ENCODE measurements at regions not wholly inside any gene's neighbourhood (a gene's known extent, or its start where the extent isn't known, plus 50 kb on each side); places are given as distances from the start of the nearest gene placed in this dataset.
"Not testable (repeated sequence)": the region's sequence is repeated elsewhere in the genome, so short reads cannot be mapped to it uniquely, and the experiment has no call there.

DNA sequence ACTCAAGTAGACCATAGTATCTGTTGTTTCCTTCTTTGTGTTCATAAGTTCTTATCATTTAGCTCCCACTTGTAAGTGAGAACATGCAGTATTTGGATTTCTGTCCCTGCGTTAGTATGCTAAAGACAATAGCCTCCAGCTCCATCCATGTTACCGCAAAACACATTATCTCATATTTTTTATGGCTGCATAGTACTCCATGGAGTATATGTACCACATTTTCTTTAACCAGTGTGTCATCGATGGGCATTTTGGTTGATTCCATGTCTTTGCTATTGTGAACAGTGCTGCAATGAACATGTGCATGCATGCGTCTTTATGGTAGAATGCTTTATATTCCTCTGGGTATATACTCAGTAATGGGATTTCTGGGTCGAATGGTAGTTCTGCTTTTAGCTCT lies 148.1 kb upstream of the IRS2 start:
- not testable (repeated sequence) for DNase-seq

DNA sequence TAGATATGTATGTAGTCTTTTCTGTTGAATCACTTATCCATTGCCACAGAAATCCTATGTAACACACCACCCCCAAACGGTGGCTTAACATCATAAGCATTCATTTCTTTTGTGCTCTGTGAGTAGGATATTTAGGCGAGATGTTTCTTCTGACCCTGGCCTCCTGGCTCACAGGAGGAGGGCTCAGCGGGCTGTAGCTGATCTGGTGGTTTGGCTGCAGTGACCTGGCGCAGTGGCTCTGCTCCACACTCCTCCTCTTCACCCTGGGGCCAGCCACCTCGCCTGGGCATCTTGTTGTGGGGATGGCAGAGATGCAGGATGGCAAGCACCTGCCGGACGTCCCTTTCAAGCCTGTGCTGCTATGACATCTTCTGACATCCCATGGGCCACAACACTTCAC lies 147.1 kb upstream of the IRS2 start:
- no peak for DNase-seq

GRCh38 chr13:109924376-109924775 lies 138.0 kb upstream of the IRS2 start:
- no peak for DNase-seq

GRCh38 chr13:109922518-109922917 lies 136.1 kb upstream of the IRS2 start:
- DNase-seq: no peak

GRCh38 chr13:109919715-109920375 lies 133.5 kb upstream of the IRS2 start:
- no peak for DNase-seq

GRCh38 chr13:109918179-109918711 lies 131.9 kb upstream of the IRS2 start:
- no peak for DNase-seq

DNA sequence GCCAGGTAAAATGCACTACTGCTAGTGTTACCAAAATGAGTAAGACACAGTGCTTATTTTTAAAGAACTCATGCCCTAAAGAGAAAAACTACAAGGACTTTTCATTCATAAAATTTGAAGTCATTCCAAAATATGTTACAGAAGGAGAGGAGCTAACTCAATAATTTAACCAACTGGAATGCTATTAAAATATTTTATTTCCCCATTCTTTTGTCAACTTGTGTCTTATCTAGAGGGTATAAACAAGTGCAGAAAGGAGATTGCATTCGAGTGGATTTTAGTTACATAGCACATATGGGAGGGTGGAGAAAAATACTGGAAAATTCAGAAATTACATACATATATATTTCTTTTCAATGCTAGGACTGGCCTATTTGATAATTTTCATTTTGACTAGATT lies 131.0 kb upstream of the IRS2 start:
- DNase-seq: no peak

DNA sequence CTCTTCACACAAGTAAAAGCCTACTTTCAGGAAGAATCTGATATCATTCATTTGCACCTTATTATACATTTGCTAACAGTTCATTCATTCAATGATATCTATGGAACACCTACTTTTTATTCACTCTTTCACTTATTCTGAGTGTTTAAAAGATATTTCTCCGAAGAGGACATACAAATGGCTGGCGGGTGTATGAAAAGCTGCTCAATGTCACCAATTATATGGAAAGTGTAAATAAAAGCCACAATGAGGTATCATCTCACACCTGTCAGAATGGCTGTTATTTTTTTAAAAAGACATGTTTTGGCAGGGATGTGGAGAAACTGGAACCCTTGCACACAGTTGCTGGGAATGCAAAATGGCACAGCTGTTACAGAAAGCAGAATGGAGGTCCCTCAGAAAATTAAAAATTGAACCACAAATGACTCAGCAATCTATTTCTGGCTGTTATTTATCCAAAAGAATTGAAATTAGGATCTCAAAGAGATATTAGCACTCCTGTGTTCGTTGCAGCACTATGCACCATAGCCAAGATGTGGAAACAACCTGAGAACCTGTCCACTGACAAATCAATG lies 127.6 kb upstream of the IRS2 start:
- DNase-seq: no peak

DNA sequence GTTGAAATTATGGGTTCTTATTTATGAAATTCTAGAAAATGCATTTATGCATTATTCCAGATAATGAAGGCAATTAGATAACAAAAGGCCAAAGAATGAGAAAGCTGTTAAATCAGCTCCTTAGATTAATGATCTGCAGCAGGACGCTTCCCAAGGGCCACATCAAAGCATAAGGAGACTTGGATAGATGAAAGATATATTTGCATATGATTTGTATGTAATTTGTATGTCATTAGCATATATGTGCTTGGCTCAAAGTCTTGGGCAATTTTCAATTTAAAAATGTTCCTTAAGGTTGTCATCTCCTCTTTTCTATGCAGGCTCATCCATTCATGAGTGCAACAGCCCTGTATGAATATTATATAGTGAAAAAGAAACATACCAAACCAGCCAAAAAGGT lies 126.8 kb upstream of the IRS2 start:
- no peak for DNase-seq

DNA sequence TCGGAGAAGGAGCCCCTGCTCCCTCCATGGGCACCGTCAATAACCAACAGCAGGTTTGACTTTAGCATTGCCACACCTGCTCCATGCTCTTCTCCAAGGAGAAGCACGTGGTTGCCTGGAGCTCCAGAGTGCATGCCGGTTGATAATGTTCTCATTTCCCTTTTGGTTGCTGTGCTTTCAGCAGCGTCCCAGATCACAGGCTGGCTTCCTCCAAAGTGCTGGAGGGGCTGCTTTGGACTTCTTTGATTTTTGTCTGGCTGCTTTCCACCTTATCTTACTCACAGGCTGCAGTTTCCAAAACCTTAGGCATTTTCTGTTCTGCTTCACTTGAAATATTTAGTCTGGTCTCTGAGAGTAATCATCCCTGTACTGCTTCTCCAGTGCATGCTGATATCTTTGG lies 123.8 kb upstream of the IRS2 start:
- no peak for DNase-seq

GRCh38 chr13:109906976-109907375 lies 120.6 kb upstream of the IRS2 start:
- DNase-seq: no peak

- DNase-seq: no peak
Observed at GRCh38 chr13:109904218-109904617, 117.8 kb upstream of the IRS2 start.

GRCh38 chr13:109900741-109901140 lies 114.4 kb upstream of the IRS2 start:
- no peak for DNase-seq

- DNase-seq: no peak
Observed at GRCh38 chr13:109900320-109900719, 113.9 kb upstream of the IRS2 start.

DNA sequence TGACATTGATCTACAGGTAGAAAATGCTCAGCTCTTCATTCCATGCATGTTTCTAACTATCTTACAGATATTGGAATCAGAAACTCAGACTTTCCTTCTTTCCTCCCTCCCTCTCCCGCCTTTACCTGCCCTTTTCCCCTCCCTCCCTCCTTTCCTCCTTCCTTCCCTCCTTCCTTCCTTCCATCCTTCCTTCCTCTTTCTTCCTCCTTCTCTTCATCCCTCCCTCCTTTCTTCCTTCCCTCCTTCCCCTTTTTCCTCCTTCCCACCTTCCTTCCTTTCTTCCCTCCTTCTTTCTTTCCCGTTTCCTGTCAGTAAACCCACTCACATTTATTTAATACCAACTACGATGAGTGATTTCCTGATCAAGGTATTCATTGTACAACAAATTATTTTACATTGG lies 113.4 kb upstream of the IRS2 start:
- DNase-seq: no peak

DNA sequence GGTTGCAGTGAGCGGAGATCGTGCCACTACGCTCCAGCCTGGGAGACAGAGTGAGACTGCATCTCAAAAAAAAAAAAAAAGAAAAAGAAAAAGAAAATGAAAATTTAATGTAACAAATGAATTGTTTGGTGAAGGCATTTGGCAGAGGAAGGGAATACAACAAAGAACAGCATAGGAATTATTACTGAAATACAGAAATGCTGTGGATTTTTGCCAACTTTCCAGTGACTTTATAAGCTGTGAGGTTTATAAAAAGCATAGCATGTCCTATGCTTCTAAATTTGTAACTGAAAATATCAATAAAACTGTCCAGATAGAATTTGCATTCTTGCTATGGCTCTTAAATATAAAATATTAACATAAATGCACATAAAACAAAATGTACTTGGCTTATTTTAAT lies 112.9 kb upstream of the IRS2 start:
- DNase-seq: no peak

- no peak for DNase-seq
Observed at GRCh38 chr13:109897988-109898624, 111.7 kb upstream of the IRS2 start.

DNA sequence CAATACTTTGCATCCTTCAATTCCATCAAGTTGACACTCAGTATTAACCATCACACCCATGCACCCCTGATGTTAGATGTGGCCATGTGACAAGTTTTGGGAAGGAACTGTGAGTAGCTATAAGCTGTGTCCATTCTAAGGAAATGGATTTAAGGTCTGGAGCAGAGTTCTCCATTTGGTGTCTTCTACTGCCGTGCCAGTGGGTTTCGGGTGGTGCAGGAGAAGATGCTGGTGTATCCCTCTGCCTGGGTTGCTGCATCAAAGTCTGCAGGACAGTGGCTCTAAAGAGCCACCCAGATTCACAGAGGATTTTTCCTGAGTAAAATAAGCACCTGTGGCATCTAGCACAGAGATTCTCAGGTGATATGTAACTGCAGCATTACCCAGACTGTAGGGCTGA lies 105.7 kb upstream of the IRS2 start:
- DNase-seq: no peak

- DNase-seq: no peak
Observed at GRCh38 chr13:109885235-109885634, 98.9 kb upstream of the IRS2 start.

- DNase-seq: no peak
Observed at GRCh38 chr13:109884462-109884861, 98.1 kb upstream of the IRS2 start.

DNA sequence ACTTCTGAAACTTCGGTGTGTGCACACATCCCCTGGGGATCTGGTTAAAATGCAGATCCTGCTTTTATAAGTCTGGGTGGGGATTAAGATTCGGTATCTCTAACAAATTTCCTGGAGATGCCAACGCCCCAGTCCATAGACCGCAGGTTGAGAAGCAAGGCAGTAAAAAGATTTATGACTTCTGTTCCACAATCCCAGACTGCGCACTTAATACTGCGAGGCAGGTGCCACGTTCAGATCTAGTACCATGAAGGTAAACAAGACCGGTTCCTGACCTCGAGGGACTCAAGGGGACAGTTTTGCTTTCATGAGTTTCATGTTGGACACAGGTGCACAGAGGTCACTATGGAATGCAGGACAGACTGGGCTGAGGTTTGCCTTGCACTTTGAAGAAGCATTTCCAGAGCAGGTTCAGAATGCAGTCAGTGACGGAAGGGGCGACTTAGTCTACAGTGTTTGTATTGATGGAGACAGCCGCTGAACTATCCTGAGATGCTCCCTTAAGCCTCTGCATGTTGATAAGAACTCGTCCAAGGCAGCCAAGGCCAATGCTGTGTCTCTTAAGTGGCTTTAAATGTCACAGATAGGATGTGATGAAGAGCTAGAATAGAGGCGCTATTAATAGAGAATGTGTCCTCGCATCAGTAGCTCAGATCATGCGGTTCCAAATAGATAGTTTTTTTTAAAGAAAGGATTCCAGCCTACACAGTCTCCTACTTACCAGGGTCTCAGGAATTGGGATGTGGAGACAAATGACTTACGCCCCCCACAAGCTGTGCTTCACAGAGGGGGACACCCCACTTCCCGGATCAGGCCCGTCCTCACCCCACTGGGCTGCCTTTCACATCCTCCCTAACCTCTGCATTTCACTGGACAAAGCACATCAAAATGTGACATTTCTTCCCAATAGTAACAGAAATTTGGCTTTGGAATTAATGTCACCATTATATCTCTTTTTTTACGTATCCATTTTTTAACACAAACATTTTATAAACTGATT lies 97.1 kb upstream of the IRS2 start:
- DNase-seq: no peak

DNA sequence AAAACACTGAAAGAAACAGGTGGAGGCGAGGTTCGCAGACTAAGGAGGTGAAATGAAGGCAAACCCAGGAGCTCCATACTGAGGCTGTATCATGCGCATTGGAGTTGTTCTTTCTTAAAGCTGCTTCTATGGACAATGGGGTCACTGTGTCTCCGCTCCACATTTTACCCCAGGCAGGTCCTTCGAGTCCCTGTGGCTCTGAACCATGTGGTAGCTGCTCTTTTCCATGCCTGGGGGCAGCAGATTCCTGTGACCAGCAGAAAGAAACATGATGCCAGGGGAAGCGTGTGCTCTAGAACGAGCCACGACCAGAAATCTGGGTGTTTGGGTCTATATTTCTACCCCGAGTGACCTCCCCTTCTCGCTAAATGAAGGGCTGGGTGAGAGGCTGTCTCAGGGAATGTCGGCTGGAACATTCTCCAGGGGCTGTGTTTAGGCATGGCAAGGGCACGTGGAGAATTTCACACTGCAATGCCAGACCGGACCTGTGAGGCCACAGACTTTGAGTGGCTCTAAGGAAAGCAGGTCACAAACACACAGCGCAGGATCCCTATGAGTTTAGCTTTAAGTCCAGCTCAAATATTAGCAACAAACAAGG lies 95.7 kb upstream of the IRS2 start:
- DNase-seq: no peak

GRCh38 chr13:109881347-109881725 lies 95.0 kb upstream of the IRS2 start:
- DNase-seq: no peak
